ENCODE measurements at regions not wholly inside any gene's neighbourhood (a gene's known extent, or its start where the extent isn't known, plus 50 kb on each side); places are given as distances from the start of the nearest gene placed in this dataset.

DNA sequence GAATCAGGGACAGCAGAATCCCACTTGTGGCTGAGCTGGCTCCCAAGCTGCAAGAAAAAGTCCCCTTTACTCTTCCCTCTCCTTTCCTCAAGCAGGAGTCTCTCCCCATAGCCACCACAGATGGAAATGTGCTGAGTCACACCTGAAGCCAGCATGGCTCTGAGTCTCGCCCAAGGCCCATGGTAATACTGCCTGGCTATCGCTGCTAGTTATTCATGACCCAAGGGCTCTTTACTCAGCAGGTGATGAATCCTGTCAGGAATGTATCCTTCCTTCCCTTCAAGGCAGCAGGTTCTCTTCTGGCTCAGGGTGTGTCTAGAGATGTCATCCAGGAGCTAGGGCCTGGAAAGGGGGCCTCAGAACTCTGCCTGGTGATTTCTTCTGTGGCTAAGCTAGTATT, 403.3 kb upstream of the PTPRD start:
- H3K9me3 ChIP-seq = peaks cover 0 to 5% (median 0%) of the 10 kb centered on the region in 4 donors
- H3K36me3 ChIP-seq = no peaks in the 10 kb centered on the region
- H3K4me1 ChIP-seq = no peaks in the 10 kb centered on the region
- no peak overlapping the region for H3K27ac ChIP-seq
- TF ChIP-seq, protein P1, sequence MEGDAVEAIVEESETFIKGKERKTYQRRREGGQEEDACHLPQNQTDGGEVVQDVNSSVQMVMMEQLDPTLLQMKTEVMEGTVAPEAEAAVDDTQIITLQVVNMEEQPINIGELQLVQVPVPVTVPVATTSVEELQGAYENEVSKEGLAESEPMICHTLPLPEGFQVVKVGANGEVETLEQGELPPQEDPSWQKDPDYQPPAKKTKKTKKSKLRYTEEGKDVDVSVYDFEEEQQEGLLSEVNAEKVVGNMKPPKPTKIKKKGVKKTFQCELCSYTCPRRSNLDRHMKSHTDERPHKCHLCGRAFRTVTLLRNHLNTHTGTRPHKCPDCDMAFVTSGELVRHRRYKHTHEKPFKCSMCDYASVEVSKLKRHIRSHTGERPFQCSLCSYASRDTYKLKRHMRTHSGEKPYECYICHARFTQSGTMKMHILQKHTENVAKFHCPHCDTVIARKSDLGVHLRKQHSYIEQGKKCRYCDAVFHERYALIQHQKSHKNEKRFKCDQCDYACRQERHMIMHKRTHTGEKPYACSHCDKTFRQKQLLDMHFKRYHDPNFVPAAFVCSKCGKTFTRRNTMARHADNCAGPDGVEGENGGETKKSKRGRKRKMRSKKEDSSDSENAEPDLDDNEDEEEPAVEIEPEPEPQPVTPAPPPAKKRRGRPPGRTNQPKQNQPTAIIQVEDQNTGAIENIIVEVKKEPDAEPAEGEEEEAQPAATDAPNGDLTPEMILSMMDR (IDR thresholded peaks at IDR 0.05) = no peak
- no peak for TF ChIP-seq POLR2A (IDR thresholded peaks at IDR 0.05)
- DNase-seq = no peak
- no peak overlapping the region for H3K4me3 ChIP-seq
- no peaks in the 10 kb centered on the region for H3K27me3 ChIP-seq

DNA sequence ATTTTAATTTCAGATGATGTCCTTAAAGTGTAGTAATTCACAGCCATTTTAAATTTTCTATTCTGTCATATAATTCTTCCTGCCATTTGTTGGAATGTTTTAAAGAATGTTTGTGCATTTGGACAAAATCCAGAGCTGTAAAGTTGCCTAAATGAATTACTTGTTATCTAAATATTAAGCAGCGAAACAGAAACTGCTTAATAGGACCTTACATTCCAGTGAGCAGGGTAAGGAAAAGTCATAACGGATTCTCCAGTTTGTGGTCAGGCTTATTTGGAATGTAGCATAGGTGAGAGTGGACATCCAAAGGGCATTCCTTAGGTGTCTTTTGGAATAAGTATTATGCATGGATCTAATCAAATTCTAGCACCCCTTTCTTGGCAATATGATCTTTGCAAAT, 410.4 kb upstream of the PTPRD start:
- Histone ChIP-seq H3K9me3 (no peaks in the 10 kb centered on the region), H3K36me3 (no peaks in the 10 kb centered on the region), H3K4me3 (no peak overlapping the region), H3K27me3 (no peaks in the 10 kb centered on the region), H3K27ac (no peak overlapping the region), H3K4me1 (no peaks in the 10 kb centered on the region)
- no peak for DNase-seq
- TF ChIP-seq, protein P1 (IDR thresholded peaks at IDR 0.05) = no peak
- no peak for TF ChIP-seq POLR2A (IDR thresholded peaks at IDR 0.05)

DNA sequence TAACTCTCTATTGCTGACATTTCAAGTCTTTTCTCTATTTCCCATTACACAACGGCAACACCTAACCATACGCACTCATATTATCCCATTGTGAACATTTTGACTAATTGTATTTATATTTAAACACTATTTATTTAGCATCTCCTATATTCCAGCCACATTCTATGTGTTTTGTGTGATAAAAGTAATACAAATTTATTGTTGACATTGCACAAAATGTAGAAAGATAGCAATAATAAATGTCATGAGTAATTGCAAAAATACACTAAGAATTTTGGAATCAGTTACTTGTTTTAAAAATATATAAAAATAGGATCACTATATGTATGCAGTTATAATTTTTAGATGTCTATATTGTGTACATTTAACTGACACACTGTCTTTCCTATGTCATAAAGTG, 413.0 kb upstream of the PTPRD start:
- no peak for DNase-seq
- TF ChIP-seq, protein P1 (IDR thresholded peaks at IDR 0.05) = no peak
- no peak for TF ChIP-seq POLR2A (IDR thresholded peaks at IDR 0.05)
- Histone ChIP-seq H3K4me3 (no peak overlapping the region), H3K27ac (no peak overlapping the region), H3K27me3 (no peaks in the 10 kb centered on the region), H3K9me3 (no peaks in the 10 kb centered on the region), H3K4me1 (no peaks in the 10 kb centered on the region), H3K36me3 (no peaks in the 10 kb centered on the region)

DNA sequence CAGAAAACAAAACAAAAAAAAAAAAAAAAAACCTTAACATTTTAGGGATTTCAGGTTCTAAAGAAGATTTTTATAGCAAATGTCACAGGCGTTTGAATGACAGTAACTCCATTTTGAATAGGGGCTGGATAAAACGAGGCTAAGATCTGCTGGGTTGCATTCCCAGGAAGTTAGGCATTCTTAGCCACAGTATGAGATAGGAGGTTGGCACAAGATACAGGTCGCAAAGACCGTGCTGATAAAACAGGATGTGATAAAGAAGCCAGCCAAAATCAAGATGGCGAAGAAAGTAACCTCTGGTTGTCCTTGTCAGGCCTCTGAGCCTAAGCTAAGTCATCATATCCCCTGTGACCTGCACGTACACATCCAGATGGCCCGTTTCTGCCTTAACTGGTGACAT, 425.6 kb upstream of the PTPRD start:
- TF ChIP-seq, protein P1 (IDR thresholded peaks at IDR 0.05) = no peak
- no peak for TF ChIP-seq POLR2A (IDR thresholded peaks at IDR 0.05)
- Histone ChIP-seq H3K27me3 (no peaks in the 10 kb centered on the region), H3K36me3 (no peaks in the 10 kb centered on the region), H3K27ac (no peak overlapping the region), H3K9me3 (no peaks in the 10 kb centered on the region), H3K4me3 (no peak overlapping the region), H3K4me1 (no peaks in the 10 kb centered on the region)
- DNase-seq = no peak

DNA sequence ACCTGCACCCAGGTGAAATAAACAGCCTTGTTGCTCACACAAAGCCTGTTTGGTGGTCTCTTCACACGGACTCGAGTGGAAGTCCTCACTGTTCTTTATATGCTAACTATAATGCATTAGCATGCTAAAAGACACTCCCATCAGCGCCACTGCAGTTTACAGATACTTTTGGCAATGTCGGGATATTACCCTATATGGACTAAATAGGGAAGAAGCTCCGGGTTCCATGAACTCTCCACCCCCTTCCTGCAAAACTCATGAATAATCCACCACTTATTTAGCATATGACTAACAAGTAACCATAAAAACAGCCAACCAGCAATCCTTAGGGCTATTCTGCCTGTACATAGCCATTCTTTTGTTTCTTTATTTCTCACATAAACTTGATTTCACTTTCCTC, 426.2 kb upstream of the PTPRD start:
- DNase-seq = no peak
- Histone ChIP-seq H3K4me3 (no peak overlapping the region), H3K27ac (no peak overlapping the region), H3K27me3 (no peaks in the 10 kb centered on the region), H3K36me3 (no peaks in the 10 kb centered on the region), H3K9me3 (no peaks in the 10 kb centered on the region), H3K4me1 (no peaks in the 10 kb centered on the region)
- no peak for TF ChIP-seq POLR2A (IDR thresholded peaks at IDR 0.05)
- TF ChIP-seq, protein P1 (IDR thresholded peaks at IDR 0.05) = no peak

DNA sequence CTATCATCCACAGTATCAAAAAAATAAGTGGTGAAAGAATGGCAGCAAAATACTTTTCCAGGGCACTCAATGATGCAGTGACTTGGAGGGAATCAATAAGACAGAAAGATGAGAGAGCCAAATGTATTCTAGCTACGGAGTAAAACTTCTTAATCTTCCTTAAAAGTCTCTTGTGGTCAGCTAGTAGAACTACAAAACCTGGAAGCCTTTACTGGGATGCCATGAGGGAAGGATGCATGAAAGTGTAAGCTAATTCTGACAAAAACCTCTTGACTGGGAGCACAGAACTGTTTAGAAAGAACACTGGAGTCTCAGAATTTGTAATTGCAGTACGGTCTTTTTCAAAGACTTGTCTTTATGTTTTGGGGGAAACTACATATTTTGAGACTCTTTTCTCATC, 432.8 kb upstream of the PTPRD start:
- no peaks in the 10 kb centered on the region for H3K36me3 ChIP-seq
- TF ChIP-seq, protein P1 (IDR thresholded peaks at IDR 0.05) = no peak
- no peak for TF ChIP-seq POLR2A (IDR thresholded peaks at IDR 0.05)
- H3K27ac ChIP-seq = no peak overlapping the region
- DNase-seq = no peak
- H3K4me3 ChIP-seq = no peak overlapping the region
- H3K4me1 ChIP-seq = no peaks in the 10 kb centered on the region
- H3K27me3 ChIP-seq = no peaks in the 10 kb centered on the region
- no peaks in the 10 kb centered on the region for H3K9me3 ChIP-seq
